IMR-90 (cell line): ENCODE measurements at regions not wholly inside any gene's neighbourhood (a gene's known extent, or its start where the extent isn't known, plus 50 kb on each side); places are given as distances from the start of the nearest gene placed in this dataset.

Source experiments
- ATAC-seq: fragments of 200-7000 bp; cut with Tn5 transposase; 2 replicates; pipeline ENCODE4 v1.9.1; 2020; ENCODE audit warnings: low read depth, mild to moderate bottlenecking, moderate library complexity
- BruUV-seq: library from RNA; stranded (reverse); fragments of 400-500 nt; replicated peaks from 2 replicates; lab custom pipeline; 2021; lab: Mats Ljungman, UMichigan
- CTCF ChIA-PET: fragments of 300-600 bp; formaldehyde crosslinking; extraction: SDS; loops from one replicate; lab custom pipeline; 2021; ENCODE audit warnings: antibody characterized with exemption; lab: Yijun Ruan, JAX
- POLR2A ChIA-PET: fragments of 300-600 bp; sonication (Branson Sonifier 250); formaldehyde crosslinking; loops from one replicate; lab custom pipeline; 2022; ENCODE audit warnings: antibody characterized with exemption; ENCODE audit not compliant: unreplicated experiment; lab: Charles Lee
- DNase-seq: peaks from one replicate; pipeline ENCODE4 v3.0.0; 2013
- H2AFZ ChIP-seq: replicated peaks from 2 replicates; pipeline ENCODE3; 2013; ENCODE audit warnings: low read length, mild to moderate bottlenecking; ENCODE audit not compliant: poor library complexity
- H2AK5ac ChIP-seq: 2 replicates; pipeline ENCODE4 v1.6.1; 2013; ENCODE audit warnings: low read depth, low read length, inconsistent platforms
- H2AK9ac ChIP-seq: replicated peaks from 2 replicates; pipeline ENCODE3; 2013; ENCODE audit warnings: mild to moderate bottlenecking, low read depth, low read length, moderate library complexity; ENCODE audit not compliant: poor library complexity
- H2BK120ac ChIP-seq: 2 replicates; pipeline ENCODE4 v1.6.1; 2013; ENCODE audit warnings: low read depth, low read length, inconsistent platforms
- H2BK15ac ChIP-seq: 3 replicates; pipeline ENCODE4 v1.6.1; 2013; ENCODE audit warnings: low read depth, low read length, inconsistent platforms
- H2BK20ac ChIP-seq: 2 replicates; pipeline ENCODE4 v1.6.1; 2013; ENCODE audit warnings: low read depth, mild to moderate bottlenecking, inconsistent platforms, low read length, moderate library complexity
- H2BK5ac ChIP-seq: 2 replicates; pipeline ENCODE4 v1.6.1; 2013; ENCODE audit warnings: mild to moderate bottlenecking, low read depth, low read length, inconsistent platforms; ENCODE audit not compliant: poor library complexity, severe bottlenecking
- H3K14ac ChIP-seq: replicated peaks from 2 replicates; pipeline ENCODE4 v1.6.1; 2013; ENCODE audit warnings: low read depth, low read length, inconsistent platforms
- H3K18ac ChIP-seq: 2 replicates; pipeline ENCODE4 v1.6.1; 2013; ENCODE audit warnings: low read depth, low read length, control low read depth
- H3K23ac ChIP-seq: 2 replicates; pipeline ENCODE4 v1.6.1; 2013; ENCODE audit warnings: low read depth, low read length, inconsistent platforms
- H3K27ac ChIP-seq: 2 replicates; pipeline ENCODE4 v1.5.1; 2013; ENCODE audit warnings: mild to moderate bottlenecking, control low read depth, low read length; ENCODE audit not compliant: insufficient read depth
- H3K27me3 ChIP-seq: 2 replicates; pipeline ENCODE4 v1.6.1; 2013; ENCODE audit warnings: low read length; ENCODE audit not compliant: control insufficient read depth, insufficient read depth
- H3K36me3 ChIP-seq: 2 replicates; pipeline ENCODE4 v1.6.1; 2013; ENCODE audit warnings: low read length, mixed read lengths; ENCODE audit not compliant: control insufficient read depth, insufficient read depth
- H3K4ac ChIP-seq: 2 replicates; pipeline ENCODE4 v1.6.1; 2013; ENCODE audit warnings: low read depth, low read length, inconsistent platforms
- H3K4me1 ChIP-seq: 2 replicates; pipeline ENCODE4 v1.6.1; 2013; ENCODE audit warnings: low read length, mixed read lengths; ENCODE audit not compliant: control insufficient read depth, insufficient read depth
- H3K4me2 ChIP-seq: 2 replicates; pipeline ENCODE4 v1.6.1; 2013; ENCODE audit warnings: low read depth, mild to moderate bottlenecking, control low read depth, low read length, moderate library complexity
- H3K4me3 ChIP-seq: 2 replicates; pipeline ENCODE4 v1.5.1; 2013; ENCODE audit warnings: low read depth, mild to moderate bottlenecking, control low read depth, low read length, moderate library complexity; ENCODE audit not compliant: insufficient read depth
- H3K56ac ChIP-seq: 2 replicates; pipeline ENCODE4 v1.6.1; 2013; ENCODE audit warnings: low read length, inconsistent platforms; ENCODE audit not compliant: insufficient read depth; ENCODE audit errors: extremely low read depth
- H3K79me1 ChIP-seq, 2 experiments: 2 replicates each; pipeline ENCODE4 v1.6.1; 2013; ENCODE audit warnings: low read length in 2 of 2, inconsistent platforms in 1 of 2, low read depth in 1 of 2
- H3K9ac ChIP-seq: 2 replicates; pipeline ENCODE4 v1.6.1; 2013; ENCODE audit warnings: low read depth, low read length, control low read depth
- H3K9me1 ChIP-seq: 2 replicates; pipeline ENCODE4 v1.6.1; 2013; ENCODE audit warnings: low read length, inconsistent platforms; ENCODE audit not compliant: insufficient read depth
- H3K9me3 ChIP-seq: 2 replicates; pipeline ENCODE4 v1.6.1; 2013; ENCODE audit warnings: low read length; ENCODE audit not compliant: control insufficient read depth, insufficient read depth
- H4K20me1 ChIP-seq: 2 replicates; pipeline ENCODE4 v1.6.1; 2013; ENCODE audit warnings: low read length, inconsistent platforms; ENCODE audit not compliant: insufficient read depth
- H4K5ac ChIP-seq: 2 replicates; pipeline ENCODE4 v1.6.1; 2013; ENCODE audit warnings: mild to moderate bottlenecking, low read depth, low read length, control low read depth
- H4K8ac ChIP-seq, 2 experiments: 2 replicates each; pipeline ENCODE4 v1.6.1; 2013; ENCODE audit warnings: low read depth in 2 of 2, low read length in 2 of 2, control low read depth in 1 of 2, inconsistent platforms in 1 of 2
- H4K91ac ChIP-seq: 2 replicates; pipeline ENCODE4 v1.6.1; 2013; ENCODE audit warnings: low read depth, low read length, inconsistent platforms; ENCODE audit not compliant: insufficient read depth
- BHLHE40 ChIP-seq: fragments of 150-350 bp; IDR thresholded peaks from 2 replicates; pipeline ENCODE4 v1.6.1; 2016; ENCODE audit warnings: mild to moderate bottlenecking, low read depth, low read length
- CHD1 ChIP-seq: IDR thresholded peaks from 2 replicates; pipeline ENCODE4 v1.6.1; 2012; ENCODE audit warnings: low read depth, low read length, improper control_type of control experiment
- ELK1 ChIP-seq: fragments of 150-350 bp; IDR thresholded peaks from 2 replicates; pipeline ENCODE4 v1.6.1; 2016; ENCODE audit warnings: low read depth, mild to moderate bottlenecking, low read length, moderate library complexity, borderline replicate concordance
- FOS ChIP-seq: fragments of 150-350 bp; IDR thresholded peaks from 2 replicates; pipeline ENCODE4 v1.6.1; 2016; ENCODE audit warnings: low read depth, low read length
- MAFK ChIP-seq: IDR thresholded peaks from 2 replicates; pipeline ENCODE4 v1.6.1; 2012; ENCODE audit warnings: low read depth, low read length, improper control_type of control experiment
- MAZ ChIP-seq: IDR thresholded peaks from 2 replicates; pipeline ENCODE4 v1.6.1; 2012; ENCODE audit warnings: low read depth, mild to moderate bottlenecking, low read length, improper control_type of control experiment, moderate library complexity, borderline replicate concordance
- MXI1 ChIP-seq: IDR thresholded peaks from 2 replicates; pipeline ENCODE4 v1.6.1; 2012; ENCODE audit warnings: low read depth, mild to moderate bottlenecking, low read length, moderate library complexity, borderline replicate concordance
- RCOR1 ChIP-seq: IDR thresholded peaks from 2 replicates; pipeline ENCODE4 v1.6.1; 2012; ENCODE audit warnings: mild to moderate bottlenecking, low read length, improper control_type of control experiment; ENCODE audit not compliant: insufficient replicate concordance
- WGBS, 2 experiments: methylation state at CpG; one replicate each; pipeline versions ENCODE4 v1.1.5 to v1.1.7; 2013; ENCODE audit warnings: missing lambda C conversion rate in 2 of 2; ENCODE audit not compliant: insufficient read length in 1 of 2; ENCODE audit errors: extremely low coverage in 2 of 2; 5-methylcytosine and 5-hydroxymethylcytosine counted together
- dilution Hi-C: fragments of 300-500 bp; cut with HindIII; formaldehyde crosslinking; loops from one replicate; pipeline ENCODE4 v1.14.3; 2018; ENCODE audit warnings: low sequenced_read_pairs; ENCODE audit not compliant: unreplicated experiment
- in situ Hi-C: fragments of 300-500 bp; cut with MboI; formaldehyde crosslinking; loops from 3 replicates; pipeline ENCODE4 v1.14.3; 2019; ENCODE audit warnings: low sequenced_read_pairs, inconsistent platforms, mixed read lengths
- intact Hi-C: fragments of 100-400 bp; cut with micrococcal nuclease; formaldehyde crosslinking; loops from 2 replicates; pipeline ENCODE4 v1.10.0; 2022

- Histone ChIP-seq H3K9me3 (peaks cover 31% of the 10 kb centered on the region), H4K5ac (no peak overlapping the region), H3K4ac (no peak overlapping the region), H4K91ac (no peak overlapping the region), H3K9me1 (no peaks in the 10 kb centered on the region), H3K27me3 (no peaks in the 10 kb centered on the region), H3K4me2 (no peak overlapping the region), H3K23ac (no peak overlapping the region), H2BK20ac (no peak overlapping the region), H3K14ac (no peak overlapping the region), H4K20me1 (no peaks in the 10 kb centered on the region), H3K4me1 (no peaks in the 10 kb centered on the region), H3K18ac (no peak overlapping the region), H3K36me3 (no peaks in the 10 kb centered on the region), H3K56ac (no peak overlapping the region), H2BK15ac (no peak overlapping the region), H3K27ac (no peak overlapping the region), H3K79me1 (no peaks in the 10 kb centered on the region), H2BK120ac (no peak overlapping the region), H4K8ac (no peak overlapping the region), H2BK5ac (no peak overlapping the region), H3K4me3 (no peak overlapping the region), H2AK5ac (no peak overlapping the region), H2AFZ (no peak overlapping the region), H3K9ac (no peak overlapping the region), H2AK9ac (no peak overlapping the region)
- ChIA-PET CTCF (no interaction called here), POLR2A (no interaction called here)
- no CpG with 5 or more reads among the region's 13 CpGs for WGBS, 2 experiments
- dilution Hi-C loops, result no loop called here
- no TSS peak for BruUV-seq
- intact Hi-C loops, result no loop called here
- ATAC-seq (no peak), DNase-seq (no peak)
- in situ Hi-C loops, result no loop called here
- TF ChIP-seq MAFK (no peak), MXI1 (no peak), MAZ (no peak), BHLHE40 (no peak), CHD1 (no peak), FOS (no peak), RCOR1 (no peak), ELK1 (no peak)
These were observed 686.8 kb upstream of the SALL3 start for GRCh38 chr18:78292618-78293380.
